ENCODE measurements at regions not wholly inside any gene's neighbourhood (a gene's known extent, or its start where the extent isn't known, plus 50 kb on each side); places are given as distances from the start of the nearest gene placed in this dataset.
"Not testable (repeated sequence)": the region's sequence is repeated elsewhere in the genome, so short reads cannot be mapped to it uniquely, and the experiment has no call there.

DNA sequence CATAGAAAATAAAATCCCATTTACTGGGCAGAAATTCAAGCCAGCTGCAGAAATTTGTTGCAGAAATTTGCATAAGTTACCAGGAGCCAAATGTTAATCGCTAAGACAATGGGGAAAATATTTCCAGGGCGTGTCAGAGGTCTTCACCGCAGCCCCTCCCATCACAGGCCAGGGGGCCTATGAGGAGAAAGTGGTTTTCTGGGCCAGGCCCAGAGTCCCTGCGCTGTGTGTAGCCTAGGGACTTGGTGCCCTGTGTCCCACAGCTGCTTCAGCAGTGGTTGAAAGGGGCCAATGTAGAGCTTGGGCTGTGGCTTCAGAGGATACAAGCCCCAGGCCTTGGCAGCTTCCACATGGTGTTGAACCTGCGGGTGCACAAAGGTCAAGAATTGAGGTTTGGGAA, 278.9 kb upstream of the PCDH9 start:
- TF ChIP-seq CTCF (IDR thresholded peaks at IDR 0.05; ENCODE audit: low read depth, low read length, missing control alignments), result no peak
- no peak for DNase-seq (ENCODE audit: low read depth)
- no peak overlapping the region for H3K4me3 ChIP-seq (ENCODE audit: low read depth, low read length)

DNA sequence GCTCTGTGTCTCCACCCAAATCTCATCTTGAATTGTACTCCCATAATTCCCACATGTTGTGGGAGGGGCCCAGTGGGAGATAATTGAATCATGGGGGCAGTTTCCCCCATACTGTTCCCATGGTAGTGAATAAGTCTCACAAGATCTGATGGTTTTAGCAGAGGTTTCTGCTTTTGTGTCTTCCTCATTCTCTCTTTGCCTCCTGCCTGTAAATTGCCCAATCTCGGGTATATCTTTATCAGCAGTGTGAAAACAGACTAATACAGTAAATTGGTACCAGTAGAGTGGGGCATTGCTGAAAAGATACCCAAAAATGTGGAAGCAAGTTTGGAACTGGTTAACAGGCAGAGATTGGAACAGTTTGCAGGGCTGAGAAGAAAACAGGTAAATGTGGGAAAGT, 278.1 kb upstream of the PCDH9 start:
- not testable (repeated sequence) for DNase-seq (ENCODE audit: low read depth); H3K4me3 ChIP-seq (ENCODE audit: low read depth, low read length)

- DNase-seq (ENCODE audit: low read depth), result no peak
- TF ChIP-seq CTCF (IDR thresholded peaks at IDR 0.05; ENCODE audit: low read depth, low read length, missing control alignments), result no peak
- no peak overlapping the region for H3K4me3 ChIP-seq (ENCODE audit: low read depth, low read length)
Observed at GRCh38 chr13:67506407-67506806, 276.3 kb upstream of the PCDH9 start.

DNA sequence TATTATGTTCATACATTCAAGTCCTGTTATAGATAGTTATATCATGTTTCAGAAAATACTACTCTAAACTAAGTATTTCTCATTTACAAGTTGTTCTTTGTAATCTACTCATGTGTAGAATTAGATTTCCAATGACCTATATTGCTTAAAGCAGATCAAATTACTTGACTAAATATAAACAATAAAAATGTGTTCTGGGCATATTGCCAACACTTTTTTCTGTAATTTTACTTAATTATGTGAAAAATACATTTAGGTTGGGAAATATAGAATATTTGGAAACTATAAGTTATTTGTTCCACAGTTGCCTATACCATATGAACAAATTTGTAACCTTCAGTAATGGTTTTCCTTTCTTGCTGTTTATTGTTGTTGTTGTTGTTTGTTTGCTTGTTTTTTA, 275.2 kb upstream of the PCDH9 start:
- no peak for DNase-seq (ENCODE audit: low read depth)
- TF ChIP-seq CTCF (IDR thresholded peaks at IDR 0.05; ENCODE audit: low read depth, low read length, missing control alignments), result no peak
- H3K4me3 ChIP-seq (ENCODE audit: low read depth, low read length), result no peak overlapping the region

- TF ChIP-seq CTCF (IDR thresholded peaks at IDR 0.05; ENCODE audit: low read depth, low read length, missing control alignments), result no peak
- DNase-seq (ENCODE audit: low read depth), result no peak
- no peak overlapping the region for H3K4me3 ChIP-seq (ENCODE audit: low read depth, low read length)
Observed at GRCh38 chr13:67498948-67499347, 268.8 kb upstream of the PCDH9 start.

DNA sequence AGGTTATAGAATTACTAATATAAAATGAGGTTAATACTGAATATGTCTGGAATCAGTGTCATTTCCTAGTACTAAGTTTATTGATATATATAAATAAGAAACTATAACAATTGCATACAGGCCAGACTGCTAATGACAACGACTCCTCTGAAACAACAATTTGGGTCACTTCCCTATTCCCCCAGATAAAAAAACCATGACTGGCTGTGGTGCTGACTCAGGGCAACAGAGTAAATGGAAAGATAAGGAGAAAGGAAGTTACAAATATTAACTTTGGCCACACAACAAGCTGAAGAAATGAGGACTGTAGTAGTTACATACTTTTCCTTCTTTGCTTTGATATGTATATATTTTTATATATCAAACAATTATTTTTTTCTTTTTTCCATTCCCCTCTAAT, 263.7 kb upstream of the PCDH9 start:
- no peak for DNase-seq (ENCODE audit: low read depth)
- no peak for TF ChIP-seq CTCF (IDR thresholded peaks at IDR 0.05; ENCODE audit: low read depth, low read length, missing control alignments)
- no peak overlapping the region for H3K4me3 ChIP-seq (ENCODE audit: low read depth, low read length)

DNA sequence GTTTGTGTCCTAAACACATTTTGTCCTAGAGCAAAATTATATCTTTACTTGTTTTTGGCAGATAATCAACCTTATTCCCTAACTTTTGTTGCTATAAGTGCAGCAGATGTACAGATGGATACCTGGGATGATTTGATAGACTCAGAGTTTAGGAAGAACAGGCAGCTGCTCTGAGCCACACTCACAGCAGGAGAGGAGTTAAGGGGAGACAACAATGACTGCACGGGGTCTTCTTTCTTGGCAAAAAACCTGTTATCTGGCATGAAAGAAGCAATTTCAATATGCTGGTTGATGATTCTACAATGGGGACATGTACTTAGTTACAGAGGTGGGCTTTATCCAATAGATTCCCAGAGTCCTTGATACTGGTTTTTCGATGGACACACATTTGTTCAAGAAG, 258.9 kb upstream of the PCDH9 start:
- no peak overlapping the region for H3K4me3 ChIP-seq (ENCODE audit: low read depth, low read length)
- DNase-seq (ENCODE audit: low read depth), result no peak
- no peak for TF ChIP-seq CTCF (IDR thresholded peaks at IDR 0.05; ENCODE audit: low read depth, low read length, missing control alignments)

DNA sequence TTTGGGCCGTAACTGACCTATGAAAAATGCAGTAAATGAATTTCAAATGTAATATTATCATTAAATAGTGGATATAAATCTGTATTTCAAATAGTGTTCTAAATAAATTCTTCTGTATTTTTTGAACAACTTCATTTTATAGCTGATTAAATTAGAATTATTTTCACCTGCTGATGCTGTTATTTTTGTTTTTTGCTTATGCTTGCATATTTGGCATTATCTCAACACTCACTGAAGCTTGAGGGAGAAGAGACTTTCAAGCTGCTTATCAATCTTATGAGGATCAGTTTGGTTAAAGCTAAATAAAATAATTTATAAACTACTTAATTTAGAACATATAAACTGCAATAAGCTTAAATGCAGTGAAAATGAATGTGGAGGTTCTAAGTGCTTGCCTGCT, 251.3 kb upstream of the PCDH9 start:
- TF ChIP-seq CTCF (IDR thresholded peaks at IDR 0.05; ENCODE audit: low read depth, low read length, missing control alignments), result no peak
- no peak overlapping the region for H3K4me3 ChIP-seq (ENCODE audit: low read depth, low read length)
- no peak for DNase-seq (ENCODE audit: low read depth)

Data from GM12864 (cell line).